WTC11 (cell line): ENCODE measurements at regions not wholly inside any gene's neighbourhood (a gene's known extent, or its start where the extent isn't known, plus 50 kb on each side); places are given as distances from the start of the nearest gene placed in this dataset.

Experiments used
- CTCF ChIP-seq: fragments of 200-600 bp; IDR thresholded peaks from 2 replicates; pipeline ENCODE4 v1.8.0; 2022; ENCODE audit warnings: antibody characterized with exemption
- ETV6 ChIP-seq: sonication (generic); formaldehyde crosslinking; IDR thresholded peaks from 2 replicates; pipeline ENCODE4 v1.8.1; 2022; ENCODE audit warnings: mild to moderate bottlenecking, missing genetic modification reagents
- FOXP4 ChIP-seq: sonication (generic); formaldehyde crosslinking; IDR thresholded peaks from 2 replicates; pipeline ENCODE4 v1.8.0; 2022; ENCODE audit warnings: mild to moderate bottlenecking, missing genetic modification reagents
- GABPB1 ChIP-seq: sonication (generic); formaldehyde crosslinking; IDR thresholded peaks from 2 replicates; pipeline ENCODE4 v1.8.1; 2023; ENCODE audit warnings: mild to moderate bottlenecking, missing genetic modification reagents
- MYBL2 ChIP-seq: sonication (generic); formaldehyde crosslinking; IDR thresholded peaks from 2 replicates; pipeline ENCODE4 v1.8.1; 2023; ENCODE audit warnings: mild to moderate bottlenecking, moderate library complexity, missing genetic modification reagents
- NFE2L1 ChIP-seq: sonication (generic); formaldehyde crosslinking; IDR thresholded peaks from 2 replicates; pipeline ENCODE4 v1.8.1; 2023; ENCODE audit warnings: missing genetic modification reagents
- NR1H2 ChIP-seq: sonication (generic); formaldehyde crosslinking; IDR thresholded peaks from 2 replicates; pipeline ENCODE4 v1.9.0; 2021; ENCODE audit warnings: mild to moderate bottlenecking, moderate library complexity, missing genetic modification reagents
- SP1 ChIP-seq: sonication (generic); formaldehyde crosslinking; conservative IDR thresholded peaks from 2 replicates; pipeline ENCODE4 v1.8.1; 2022; ENCODE audit warnings: missing genetic modification reagents
- ZNF138 ChIP-seq: sonication (generic); formaldehyde crosslinking; conservative IDR thresholded peaks from 2 replicates; pipeline ENCODE4 v1.8.1; 2022; ENCODE audit warnings: mild to moderate bottlenecking, moderate library complexity, missing genetic modification reagents
- TF ChIP-seq, protein P1 (sequence below): sonication (generic); formaldehyde crosslinking; conservative IDR thresholded peaks from 2 replicates; pipeline ENCODE4 v1.8.1; 2022; ENCODE audit warnings: mild to moderate bottlenecking, missing genetic modification reagents

GRCh38 chr4:84309191-84309590, 189.9 kb downstream of the NKX6-1 start:
- no peak for TF ChIP-seq CTCF
- TF ChIP-seq ZNF138 (CRISPR knock-in tag), result no peak
- TF ChIP-seq FOXP4 (CRISPR knock-in tag), result no peak
- no peak for TF ChIP-seq GABPB1 (CRISPR knock-in tag)
- TF ChIP-seq MYBL2 (CRISPR knock-in tag), result no peak
- TF ChIP-seq SP1 (CRISPR knock-in tag), result no peak
- no peak for TF ChIP-seq NFE2L1 (CRISPR knock-in tag)
- TF ChIP-seq, protein P1, sequence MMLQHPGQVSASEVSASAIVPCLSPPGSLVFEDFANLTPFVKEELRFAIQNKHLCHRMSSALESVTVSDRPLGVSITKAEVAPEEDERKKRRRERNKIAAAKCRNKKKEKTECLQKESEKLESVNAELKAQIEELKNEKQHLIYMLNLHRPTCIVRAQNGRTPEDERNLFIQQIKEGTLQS (CRISPR knock-in tag), result no peak
- TF ChIP-seq ETV6 (CRISPR knock-in tag), result no peak
- no peak for TF ChIP-seq NR1H2 (CRISPR knock-in tag)
